HTR-8/SVneo (cell line): ENCODE measurements at regions not wholly inside any gene's neighbourhood (a gene's known extent, or its start where the extent isn't known, plus 50 kb on each side); places are given as distances from the start of the nearest gene placed in this dataset.
"Not testable (repeated sequence)": the region's sequence is repeated elsewhere in the genome, so short reads cannot be mapped to it uniquely, and the experiment has no call there.

Experiments
- DNase-seq: peaks from one replicate; pipeline ENCODE4 v3.0.0; 2011; ENCODE audit warnings: low spot score, mixed read lengths; ENCODE audit not compliant: insufficient read length
- FAIRE-seq: peaks from 2 replicates; lab custom pipeline; 2011; peaks lifted over from hg19 to GRCh38; lab: Jason Lieb, UNC

- no peak for DNase-seq
- FAIRE-seq = no peak
Observed at GRCh38 chr9:10806868-10807267, 194.1 kb upstream of the PTPRD start.

DNA sequence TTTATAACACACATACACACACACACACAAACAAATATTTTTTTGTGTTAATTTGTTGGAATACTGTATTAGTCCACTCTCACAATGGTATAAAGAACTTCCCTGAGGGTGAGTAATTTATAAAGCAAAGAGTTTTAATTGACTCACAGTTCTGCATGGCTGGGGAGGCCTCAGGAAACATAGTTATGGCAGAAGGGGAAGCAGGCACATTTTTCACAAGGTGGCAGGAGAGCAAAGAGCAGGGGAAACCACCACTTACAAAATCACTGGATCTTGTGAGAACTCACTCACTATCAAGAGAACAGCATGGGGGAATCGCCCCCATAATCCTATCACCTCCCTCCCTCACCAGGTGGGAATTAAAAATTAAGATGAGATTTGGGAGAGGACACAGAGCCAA is 205.4 kb upstream of the PTPRD start:
- no peak for FAIRE-seq
- no peak for DNase-seq

- DNase-seq (no peak), FAIRE-seq (no peak)
Observed at GRCh38 chr9:10835791-10836463, 223.1 kb upstream of the PTPRD start.

DNA sequence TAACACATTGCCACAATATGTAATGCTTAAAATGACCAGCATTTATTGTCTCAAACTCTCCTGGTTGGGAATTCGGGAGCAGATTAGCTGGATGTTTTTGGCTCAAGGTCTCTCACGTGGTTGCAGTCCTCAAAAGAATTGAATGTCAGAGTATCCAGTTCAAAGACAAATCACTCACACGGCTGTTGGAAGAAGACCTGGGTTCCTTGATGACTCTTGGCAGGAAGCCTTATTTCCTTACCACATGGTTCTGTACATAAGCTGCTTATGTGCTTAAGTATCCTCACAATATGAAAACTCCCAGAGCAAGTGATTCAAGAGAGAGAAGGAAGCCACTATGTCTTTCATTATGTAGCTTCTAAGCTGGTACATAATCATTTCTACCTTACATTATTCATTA is 230.3 kb upstream of the PTPRD start:
- FAIRE-seq = no peak
- no peak for DNase-seq

- FAIRE-seq (no peak), DNase-seq (no peak)
Observed at GRCh38 chr9:10855847-10856246, 243.0 kb upstream of the PTPRD start.

DNA sequence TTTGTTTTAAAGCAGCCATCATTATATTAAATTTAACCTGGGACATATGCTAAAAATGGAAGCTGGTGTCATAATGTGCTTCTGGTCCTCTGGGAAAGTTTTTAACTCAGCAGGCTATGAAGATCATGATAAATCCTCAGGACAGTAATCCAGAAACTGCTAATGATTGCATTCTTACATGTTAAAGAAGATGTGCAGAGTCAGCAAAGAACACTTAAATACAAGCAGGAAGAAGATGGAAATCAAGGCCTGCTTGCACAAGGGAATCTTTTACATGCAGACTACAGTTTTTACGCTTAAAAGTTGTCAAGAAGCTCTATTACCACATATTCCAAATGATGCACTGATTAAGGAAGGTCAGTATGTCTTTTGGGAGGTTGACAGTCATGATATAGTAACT is 246.0 kb upstream of the PTPRD start:
- FAIRE-seq (no peak), DNase-seq (no peak)

DNA sequence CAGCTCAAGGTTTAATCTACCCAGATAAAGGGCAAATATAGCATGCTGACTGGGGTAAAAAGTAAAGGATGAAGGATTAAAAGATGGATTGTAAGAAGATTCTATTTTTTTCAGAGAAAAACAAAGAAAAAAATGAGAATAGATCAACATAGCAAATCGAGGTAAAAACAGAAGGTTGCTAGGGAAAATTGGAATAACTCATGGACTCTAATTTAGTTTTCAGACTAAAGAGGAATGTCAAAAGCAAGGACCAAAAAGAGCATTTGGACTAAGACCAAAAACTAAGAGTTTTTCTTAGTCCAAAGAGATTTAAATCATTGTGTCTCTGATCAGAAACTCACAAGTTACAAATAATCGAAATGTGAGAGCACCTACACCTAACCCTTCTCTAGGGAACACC is 250.7 kb upstream of the PTPRD start:
- no peak for DNase-seq
- FAIRE-seq = no peak

DNA sequence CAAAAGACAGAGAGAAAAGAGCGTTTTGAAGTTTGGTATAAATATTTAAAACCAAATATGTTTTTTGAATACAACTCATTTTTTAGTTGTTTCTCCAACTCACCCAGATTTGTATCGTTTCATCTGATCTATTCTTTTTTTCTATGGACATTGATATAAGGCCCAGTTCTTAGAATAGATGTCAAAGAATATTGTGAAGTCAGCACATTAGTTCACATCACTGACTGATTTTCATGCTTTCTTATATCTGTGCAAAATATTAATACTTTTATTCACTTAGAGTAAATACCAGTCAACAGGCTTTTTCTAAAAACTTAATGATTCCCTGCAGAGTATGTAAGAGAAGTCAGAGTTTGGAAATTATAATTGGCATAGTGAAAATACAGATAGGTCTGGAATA is 254.4 kb upstream of the PTPRD start:
- no peak for FAIRE-seq
- no peak for DNase-seq

DNA sequence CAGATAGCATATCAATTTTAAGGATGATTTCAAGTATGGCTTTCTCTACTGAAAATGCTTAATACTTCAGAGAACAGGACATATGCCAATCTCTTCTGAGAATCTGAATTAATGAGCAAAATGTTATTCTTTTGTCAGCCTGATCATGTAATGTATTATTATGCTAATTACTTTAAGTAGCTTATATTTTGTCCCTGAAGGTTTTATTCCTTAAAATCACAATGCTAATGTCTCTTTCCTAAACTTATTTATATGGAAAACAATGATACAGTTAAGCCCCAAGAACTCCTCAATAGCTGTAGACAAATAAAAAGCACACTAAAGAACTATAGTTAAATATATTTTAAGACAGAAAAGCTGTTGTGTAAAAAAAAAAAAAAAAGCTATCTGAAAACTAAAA is 256.9 kb upstream of the PTPRD start:
- DNase-seq = no peak

GRCh38 chr9:10873999-10874398 is 261.2 kb upstream of the PTPRD start:
- FAIRE-seq = no peak
- DNase-seq = no peak

More for the DNA sequence above, 256.9 kb upstream of the PTPRD start:
- FAIRE-seq = no peak

GRCh38 chr9:10875752-10876151 is 262.9 kb upstream of the PTPRD start:
- DNase-seq (no peak), FAIRE-seq (no peak)

DNA sequence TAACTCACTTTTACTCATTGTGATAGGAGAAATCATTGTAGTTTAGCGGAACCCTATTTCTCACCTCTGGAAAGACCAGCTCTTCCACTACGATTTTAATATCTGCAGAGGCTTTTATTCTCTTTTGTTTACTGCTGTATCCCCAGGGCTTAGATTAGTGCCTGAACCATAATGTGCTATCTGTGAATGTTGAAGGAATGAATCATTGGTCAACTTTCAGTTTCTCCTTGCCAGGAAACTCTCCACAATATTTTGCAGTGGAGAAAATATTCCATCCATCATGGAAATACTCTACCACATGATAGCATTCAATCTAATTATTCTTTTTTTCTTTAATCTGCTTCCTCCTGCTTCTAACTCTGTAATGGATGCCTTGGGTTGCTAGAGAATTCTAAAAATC is 263.5 kb upstream of the PTPRD start:
- DNase-seq = no peak
- no peak for FAIRE-seq

DNA sequence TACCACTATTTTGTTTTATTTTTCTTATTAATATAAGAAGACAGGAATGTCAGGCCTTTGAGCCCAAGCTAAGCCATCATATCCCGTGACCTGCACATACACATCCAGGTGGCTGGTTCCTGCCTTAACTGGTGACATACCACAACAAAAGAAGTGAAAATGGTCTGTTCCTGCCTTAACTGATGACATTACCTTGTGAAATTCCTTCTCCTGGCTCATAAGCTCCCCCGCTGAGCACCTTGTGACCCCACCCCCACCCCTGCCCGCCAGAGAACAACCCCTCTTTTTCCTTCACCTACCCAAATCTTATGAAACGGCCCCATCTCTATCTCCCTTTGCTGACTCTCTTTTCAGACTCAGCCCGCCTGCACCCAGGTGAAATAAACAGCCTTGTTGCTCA is 277.5 kb upstream of the PTPRD start:
- not testable (repeated sequence) for FAIRE-seq, DNase-seq

DNA sequence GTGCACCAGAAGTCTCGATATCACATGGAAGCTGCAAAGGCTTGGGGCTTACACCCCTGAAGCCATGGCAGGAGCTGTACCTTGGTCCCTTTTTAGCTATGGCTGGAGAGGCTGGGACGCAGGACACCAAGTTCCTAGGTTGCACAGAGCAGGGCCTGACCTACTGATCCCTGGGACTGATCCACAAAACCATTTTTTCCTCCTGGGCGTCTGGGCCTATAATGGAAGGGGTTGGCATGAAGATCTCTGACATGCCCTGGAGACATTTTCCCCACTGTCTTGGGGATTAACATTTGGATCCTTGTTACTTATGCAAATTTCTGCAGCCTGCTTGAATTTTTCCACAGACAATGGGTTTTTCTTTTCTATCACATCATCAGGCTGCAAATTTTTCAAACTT is 286.7 kb upstream of the PTPRD start:
- DNase-seq (no peak), FAIRE-seq (no peak)

GRCh38 chr9:10903969-10904368 is 291.2 kb upstream of the PTPRD start:
- no peak for FAIRE-seq
- DNase-seq = no peak

GRCh38 chr9:10910779-10911178 is 298.0 kb upstream of the PTPRD start:
- FAIRE-seq = no peak

DNA sequence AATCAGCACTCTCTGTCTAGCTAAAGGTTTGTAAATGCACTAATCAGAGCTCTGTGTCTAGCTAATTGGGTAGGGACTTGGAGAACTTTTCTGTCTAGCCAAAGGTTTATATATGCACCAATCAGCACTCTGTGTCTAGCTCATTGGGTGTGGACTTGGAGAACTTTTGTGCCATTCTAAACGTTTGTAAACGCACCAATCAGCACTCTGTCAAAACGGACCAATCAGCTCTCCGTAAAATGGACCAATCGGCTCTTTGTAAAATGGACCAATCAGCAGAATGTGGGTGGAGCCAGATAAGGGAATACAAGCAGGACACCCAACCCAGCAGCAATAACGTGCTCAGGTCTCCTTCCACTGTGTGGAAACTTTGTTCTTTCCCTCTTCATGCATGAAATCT is 298.6 kb upstream of the PTPRD start:
- no peak for DNase-seq
- no peak for FAIRE-seq

More at GRCh38 chr9:10910779-10911178, 298.0 kb upstream of the PTPRD start:
- no peak for DNase-seq

GRCh38 chr9:10917001-10917400 is 304.2 kb upstream of the PTPRD start:
- DNase-seq (no peak), FAIRE-seq (no peak)

- DNase-seq (no peak), FAIRE-seq (no peak)
Observed at GRCh38 chr9:10921671-10922070, 308.9 kb upstream of the PTPRD start.

GRCh38 chr9:10925896-10926295 is 313.1 kb upstream of the PTPRD start:
- DNase-seq (no peak), FAIRE-seq (no peak)

DNA sequence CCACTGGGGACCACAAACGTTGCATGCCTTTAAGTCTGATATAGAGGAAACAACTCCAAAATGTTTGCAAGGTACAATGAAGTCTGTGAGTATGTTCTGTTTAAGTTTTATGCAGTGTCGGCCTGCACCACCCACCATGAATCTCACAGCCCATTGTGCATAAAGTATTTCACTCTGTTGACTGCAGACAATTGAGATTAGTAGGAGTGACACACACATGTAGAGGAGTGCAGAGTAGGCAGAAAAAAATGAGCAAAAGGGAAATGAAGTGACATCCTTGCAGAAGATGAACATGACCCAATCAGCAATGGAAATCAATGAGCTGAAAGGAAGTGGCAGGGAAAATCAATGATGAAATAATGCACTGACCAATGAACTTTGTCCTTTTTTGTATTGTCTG is 315.6 kb upstream of the PTPRD start:
- FAIRE-seq (no peak), DNase-seq (no peak)

- no peak for FAIRE-seq
- DNase-seq = no peak
Observed at GRCh38 chr9:10930081-10930480, 317.3 kb upstream of the PTPRD start.
